CD14-positive monocyte (primary cell): ENCODE measurements at regions not wholly inside any gene's neighbourhood (a gene's known extent, or its start where the extent isn't known, plus 50 kb on each side); places are given as distances from the start of the nearest gene placed in this dataset.

Experiments used
- DNase-seq, 3 donors: peaks; one replicate each; pipeline ENCODE4 v3.0.0-alpha.2; 2011 to 2022
- H2AFZ ChIP-seq: 2 replicates; pipeline ENCODE4 v1.6.0; 2012; ENCODE audit warnings: mild to moderate bottlenecking, low read depth, low read length, inconsistent platforms; ENCODE audit not compliant: insufficient read depth, poor library complexity, severe bottlenecking
- H3K27ac ChIP-seq, 2 donors: 1 replicate in 1 of 2; 2 replicates in 1 of 2; pipeline ENCODE4 v1.5.1; 2012 to 2013; ENCODE audit warnings: low read length in 2 of 2, control low read depth in 1 of 2, inconsistent platforms in 1 of 2, low read depth in 1 of 2, mild to moderate bottlenecking in 1 of 2
- H3K27me3 ChIP-seq, 2 donors: one replicate each; pipeline versions ENCODE4 v1.6.0 to v1.6.1; 2011 to 2013; ENCODE audit warnings: low read length in 2 of 2; ENCODE audit not compliant: control insufficient read depth in 2 of 2, insufficient read depth in 2 of 2
- H3K36me3 ChIP-seq, 2 donors: replicated peaks in 1 of 2; 1 replicate in 1 of 2; 2 replicates in 1 of 2; pipeline versions ENCODE4 v1.5.1 to v1.6.1; 2012 to 2013; ENCODE audit warnings: low read length in 2 of 2, control low read depth in 1 of 2, inconsistent platforms in 1 of 2, mild to moderate bottlenecking in 1 of 2; ENCODE audit not compliant: insufficient read depth in 2 of 2, control insufficient read depth in 1 of 2
- H3K4me1 ChIP-seq, 2 donors: 1 replicate in 1 of 2; 2 replicates in 1 of 2; pipeline versions ENCODE4 v1.5.1 to v1.6.1; 2012 to 2013; ENCODE audit warnings: low read length in 2 of 2, control low read depth in 1 of 2, inconsistent platforms in 1 of 2, mild to moderate bottlenecking in 1 of 2, moderate library complexity in 1 of 2; ENCODE audit not compliant: insufficient read depth in 2 of 2, control insufficient read depth in 1 of 2
- H3K4me2 ChIP-seq: replicated peaks from 2 replicates; pipeline ENCODE3; 2012; ENCODE audit warnings: low read length, moderate library complexity, mild to moderate bottlenecking; ENCODE audit not compliant: poor library complexity, severe bottlenecking; ENCODE audit errors: extremely low read depth
- H3K4me3 ChIP-seq, 3 experiments: fragments of 200-600 bp in 1 of 3; sonication (generic) in 1 of 3; replicated peaks in 1 of 3; 1 replicate in 2 of 3; 2 replicates in 1 of 3; pipeline ENCODE4 v1.5.1; 2011 to 2013; ENCODE audit warnings: low read length in 3 of 3, mild to moderate bottlenecking in 3 of 3, control low read depth in 2 of 3, low read depth in 2 of 3, inconsistent platforms in 1 of 3, moderate library complexity in 1 of 3
- H3K79me2 ChIP-seq: 2 replicates; pipeline ENCODE4 v1.6.0; 2012; ENCODE audit warnings: mild to moderate bottlenecking, control low read depth, inconsistent platforms, low read length, moderate library complexity; ENCODE audit not compliant: insufficient read depth
- H3K9ac ChIP-seq: 2 replicates; pipeline ENCODE4 v1.6.0; 2017; ENCODE audit warnings: low read length, mild to moderate bottlenecking; ENCODE audit not compliant: insufficient read depth, poor library complexity, severe bottlenecking
- H3K9me3 ChIP-seq, 2 donors: replicated peaks in 1 of 2; 1 replicate in 1 of 2; 2 replicates in 1 of 2; pipeline versions ENCODE4 v1.5.1 to v1.6.1; 2012 to 2013; ENCODE audit warnings: low read length in 2 of 2, control low read depth in 1 of 2; ENCODE audit not compliant: control insufficient read depth in 1 of 2, insufficient read depth in 1 of 2
- H4K20me1 ChIP-seq: 2 replicates; pipeline ENCODE4 v1.6.0; 2012; ENCODE audit warnings: mild to moderate bottlenecking, low read length, control low read depth, moderate library complexity; ENCODE audit not compliant: insufficient read depth
- H3K27ac Mint-ChIP-seq, 7 donors: one replicate each; pipeline ENCODE4 v1.8.0; 2020; ENCODE audit warnings: mild to moderate bottlenecking in 7 of 7, mixed read lengths in 7 of 7, moderate library complexity in 6 of 7, inconsistent platforms in 2 of 7
- H3K27me3 Mint-ChIP-seq, 3 donors: one replicate each; pipeline ENCODE4 v1.8.0; 2021 to 2022; ENCODE audit warnings: low read depth in 3 of 3, mild to moderate bottlenecking in 3 of 3, mixed read lengths in 3 of 3, moderate library complexity in 3 of 3, inconsistent platforms in 1 of 3
- H3K36me3 Mint-ChIP-seq, 2 donors: one replicate each; pipeline ENCODE4 v1.8.0; 2020; ENCODE audit warnings: mixed read lengths in 2 of 2, inconsistent platforms in 1 of 2, mild to moderate bottlenecking in 1 of 2
- H3K4me1 Mint-ChIP-seq: one replicate; pipeline ENCODE4 v1.8.0; 2020; ENCODE audit warnings: mild to moderate bottlenecking, mixed read lengths
- H3K4me3 Mint-ChIP-seq, 2 donors: one replicate each; pipeline ENCODE4 v1.8.0; 2020; ENCODE audit warnings: mild to moderate bottlenecking in 2 of 2, mixed read lengths in 2 of 2, moderate library complexity in 1 of 2
- H3K9me3 Mint-ChIP-seq, 7 donors: one replicate each; pipeline ENCODE4 v1.8.0; 2020 to 2022; ENCODE audit warnings: mixed read lengths in 7 of 7, mild to moderate bottlenecking in 6 of 7, moderate library complexity in 6 of 7, inconsistent platforms in 2 of 7
- CTCF ChIP-seq: fragments of 200-600 bp; IDR thresholded peaks from one replicate; pipeline ENCODE4 v1.8.0; 2022; ENCODE audit warnings: antibody characterized with exemption, mild to moderate bottlenecking
- WGBS: methylation state at CpG from one replicate; pipeline ENCODE4 v1.1.5; 2013; ENCODE audit warnings: missing lambda C conversion rate; ENCODE audit not compliant: insufficient coverage; 5-methylcytosine and 5-hydroxymethylcytosine counted together
- intact Hi-C, 2 donors: fragments of 100-400 bp; cut with micrococcal nuclease; formaldehyde crosslinking; loops; one replicate each; pipeline versions ENCODE4 v1.15.0 to v1.15.1; 2023

- WGBS: no CpG with 5 or more reads among the region's 2 CpGs
- no peaks in the 10 kb centered on the region for H3K36me3 Mint-ChIP-seq
- Histone ChIP-seq H3K4me1 (no peaks in the 10 kb centered on the region), H3K27me3 (no peaks in the 10 kb centered on the region), H3K9me3 (peaks cover 7 to 9% of the 10 kb centered on the region in 2 donors), H3K36me3 (no peaks in the 10 kb centered on the region), H3K79me2 (no peaks in the 10 kb centered on the region), H2AFZ (no peak overlapping the region), H3K4me2 (no peak overlapping the region), H3K27ac (no peak overlapping the region), H4K20me1 (no peaks in the 10 kb centered on the region), H3K4me3 (no peak overlapping the region), H3K9ac (no peak overlapping the region)
- H3K4me3 Mint-ChIP-seq: no peak overlapping the region
- intact Hi-C loops: no loop called here
- DNase-seq: no peak
- H3K4me1 Mint-ChIP-seq: no peaks in the 10 kb centered on the region
- peaks cover 2 to 11% (median 2%) of the 10 kb centered on the region in 7 donors for H3K9me3 Mint-ChIP-seq
- H3K27me3 Mint-ChIP-seq: peaks cover 0 to 3% (median 0%) of the 10 kb centered on the region in 3 donors
- no peak for TF ChIP-seq CTCF
- no peak overlapping the region for H3K27ac Mint-ChIP-seq
These were observed 653.1 kb downstream of the XPNPEP1 start for GRCh38 chr10:109270173-109270572.

- Mint-ChIP-seq H3K4me1 (no peaks in the 10 kb centered on the region), H3K9me3 (peaks cover 0 to 25% (median 16%) of the 10 kb centered on the region in 7 donors), H3K27ac (no peak overlapping the region), H3K36me3 (no peaks in the 10 kb centered on the region), H3K4me3 (no peak overlapping the region), H3K27me3 (no peaks in the 10 kb centered on the region)
- no peaks in the 10 kb centered on the region for H3K36me3 ChIP-seq
- no peak overlapping the region for H3K4me3 ChIP-seq
- H3K27me3 ChIP-seq: no peaks in the 10 kb centered on the region
- no peaks in the 10 kb centered on the region for H3K4me1 ChIP-seq
- H3K9ac ChIP-seq: no peak overlapping the region
- no peak for DNase-seq
- WGBS: no CpG with 5 or more reads among the region's 3 CpGs
- peaks cover 14 to 27% of the 10 kb centered on the region in 2 donors for H3K9me3 ChIP-seq
- no peak for TF ChIP-seq CTCF
- intact Hi-C loops: no loop called here
- H4K20me1 ChIP-seq: no peaks in the 10 kb centered on the region
- no peak overlapping the region for H3K27ac ChIP-seq
- no peak overlapping the region for H2AFZ ChIP-seq
- no peak overlapping the region for H3K4me2 ChIP-seq
- H3K79me2 ChIP-seq: no peaks in the 10 kb centered on the region
These were observed 659.3 kb downstream of the XPNPEP1 start for GRCh38 chr10:109264004-109264403.
